Fibroblast of pulmonary artery (primary cell): ENCODE measurements at regions not wholly inside any gene's neighbourhood (a gene's known extent, or its start where the extent isn't known, plus 50 kb on each side); places are given as distances from the start of the nearest gene placed in this dataset.

Experiments used
- DNase-seq: peaks from one replicate; pipeline ENCODE4 v3.0.0-alpha.2; 2010; ENCODE audit warnings: low read depth
- H3K4me3 ChIP-seq: replicated peaks from 2 replicates; pipeline ENCODE4 v1.5.1; 2011; ENCODE audit warnings: low read depth, mild to moderate bottlenecking, control low read depth, low read length, moderate library complexity
- CTCF ChIP-seq: IDR thresholded peaks from 2 replicates; pipeline ENCODE4 v1.5.1; 2011; ENCODE audit warnings: mild to moderate bottlenecking, control low read depth, low read length, inconsistent platforms; ENCODE audit errors: missing control alignments

- H3K4me3 ChIP-seq, result no peak overlapping the region
- TF ChIP-seq CTCF, result no peak
- peak; percentile 77 for DNase-seq
Observed at GRCh38 chr5:135139381-135140134, 105.5 kb upstream of the PITX1 start.

GRCh38 chr5:135138116-135138850, 104.3 kb upstream of the PITX1 start:
- DNase-seq, result no peak
- no peak for TF ChIP-seq CTCF
- no peak overlapping the region for H3K4me3 ChIP-seq

GRCh38 chr5:135137146-135137915, 103.3 kb upstream of the PITX1 start:
- DNase-seq, result no peak
- H3K4me3 ChIP-seq, result no peak overlapping the region
- TF ChIP-seq CTCF, result no peak

GRCh38 chr5:135136546-135136945, 102.5 kb upstream of the PITX1 start:
- DNase-seq, result no peak
- TF ChIP-seq CTCF, result no peak
- H3K4me3 ChIP-seq, result no peak overlapping the region

GRCh38 chr5:135135530-135136226, 101.7 kb upstream of the PITX1 start:
- DNase-seq, result peak; percentile 38
- no peak for TF ChIP-seq CTCF
- H3K4me3 ChIP-seq, result no peak overlapping the region

- TF ChIP-seq CTCF, result no peak
- no peak for DNase-seq
- no peak overlapping the region for H3K4me3 ChIP-seq
Observed at GRCh38 chr5:135134691-135135381, 100.8 kb upstream of the PITX1 start.
